ENCODE measurements at regions not wholly inside any gene's neighbourhood (a gene's known extent, or its start where the extent isn't known, plus 50 kb on each side); places are given as distances from the start of the nearest gene placed in this dataset.

- 82 to 100% methylated on average over 3 of the region's 3 CpGs for WGBS, 2 donors
Observed at GRCh38 chr9:91044354-91044753, 242.7 kb downstream of the SYK start.

GRCh38 chr9:91045041-91045440 lies 243.4 kb downstream of the SYK start:
- no peaks in the 10 kb centered on the region for H3K9me3 ChIP-seq
- H3K4me3 ChIP-seq = no peak overlapping the region
- TF ChIP-seq POLR2A (IDR thresholded peaks at IDR 0.05) = no peak
- no peak for TF ChIP-seq EP300 (IDR thresholded peaks at IDR 0.05)
- TF ChIP-seq CTCF (IDR thresholded peaks at IDR 0.05) = no peak
- H3K27ac ChIP-seq = no peak overlapping the region
- no peaks in the 10 kb centered on the region for H3K27me3 ChIP-seq
- 59 to 64% methylated on average over 2 of the region's 2 CpGs for WGBS, 2 donors
- no peaks in the 10 kb centered on the region for H3K4me1 ChIP-seq
- H3K36me3 ChIP-seq = no peaks in the 10 kb centered on the region
- DNase-seq (ENCODE audit: low spot score in 2 of 2) = no peak

More at GRCh38 chr9:91044354-91044753, 242.7 kb downstream of the SYK start:
- Histone ChIP-seq H3K27ac (no peak overlapping the region), H3K36me3 (no peaks in the 10 kb centered on the region), H3K4me1 (no peaks in the 10 kb centered on the region), H3K27me3 (no peaks in the 10 kb centered on the region), H3K4me3 (no peak overlapping the region), H3K9me3 (no peaks in the 10 kb centered on the region)
- TF ChIP-seq POLR2A (IDR thresholded peaks at IDR 0.05) = no peak
- TF ChIP-seq EP300 (IDR thresholded peaks at IDR 0.05) = no peak
- no peak for DNase-seq (ENCODE audit: low spot score in 2 of 2)

- TF ChIP-seq EP300 (IDR thresholded peaks at IDR 0.05) = no peak
- TF ChIP-seq CTCF (IDR thresholded peaks at IDR 0.05) = no peak
- no peak for TF ChIP-seq POLR2A (IDR thresholded peaks at IDR 0.05)
- Histone ChIP-seq H3K4me3 (no peak overlapping the region), H3K27me3 (no peaks in the 10 kb centered on the region), H3K36me3 (no peaks in the 10 kb centered on the region), H3K9me3 (no peaks in the 10 kb centered on the region), H3K4me1 (no peaks in the 10 kb centered on the region), H3K27ac (no peak overlapping the region)
- DNase-seq (ENCODE audit: low spot score in 2 of 2) = no peak
- WGBS, 2 donors = 65% methylated on average over 5 of the region's 5 CpGs
Observed at GRCh38 chr9:91047529-91047928, 245.9 kb downstream of the SYK start.

- TF ChIP-seq POLR2A (IDR thresholded peaks at IDR 0.05) = no peak
- no peak for TF ChIP-seq EP300 (IDR thresholded peaks at IDR 0.05)
- TF ChIP-seq CTCF (IDR thresholded peaks at IDR 0.05) = no peak
Observed at GRCh38 chr9:91047993-91048607, 246.5 kb downstream of the SYK start.

GRCh38 chr9:91048749-91049148 lies 247.1 kb downstream of the SYK start:
- no peak for DNase-seq (ENCODE audit: low spot score in 2 of 2)
- WGBS, 2 donors = 42 to 59% methylated on average over 2 of the region's 2 CpGs

More at GRCh38 chr9:91047993-91048607, 246.5 kb downstream of the SYK start:
- Histone ChIP-seq H3K27ac (no peak overlapping the region), H3K36me3 (no peaks in the 10 kb centered on the region), H3K27me3 (no peaks in the 10 kb centered on the region), H3K4me3 (no peak overlapping the region), H3K9me3 (no peaks in the 10 kb centered on the region), H3K4me1 (no peaks in the 10 kb centered on the region)
- no peak for DNase-seq (ENCODE audit: low spot score in 2 of 2)
- 75 to 83% methylated on average over 9 of the region's 9 CpGs for WGBS, 2 donors

More at GRCh38 chr9:91048749-91049148, 247.1 kb downstream of the SYK start:
- Histone ChIP-seq H3K4me3 (no peak overlapping the region), H3K27ac (no peak overlapping the region), H3K27me3 (no peaks in the 10 kb centered on the region), H3K36me3 (no peaks in the 10 kb centered on the region), H3K9me3 (no peaks in the 10 kb centered on the region), H3K4me1 (no peaks in the 10 kb centered on the region)
- TF ChIP-seq POLR2A (IDR thresholded peaks at IDR 0.05) (no peak), EP300 (IDR thresholded peaks at IDR 0.05) (no peak), CTCF (IDR thresholded peaks at IDR 0.05) (no peak)
